ENCODE measurements at regions not wholly inside any gene's neighbourhood (a gene's known extent, or its start where the extent isn't known, plus 50 kb on each side); places are given as distances from the start of the nearest gene placed in this dataset.
"Not testable (repeated sequence)": the region's sequence is repeated elsewhere in the genome, so short reads cannot be mapped to it uniquely, and the experiment has no call there.

- Histone ChIP-seq H3K27me3 (no peaks in the 10 kb centered on the region), H3K9me3 (no peaks in the 10 kb centered on the region), H3K4me3 (no peak overlapping the region), H3K36me3 (no peaks in the 10 kb centered on the region)
- no peak for DNase-seq
These were observed 70.7 kb upstream of the IGLL5 start for GRCh38 chr22:22816766-22817410.

GRCh38 chr22:22817468-22818201 lies 70.0 kb upstream of the IGLL5 start:
- Histone ChIP-seq H3K4me3 (no peak overlapping the region), H3K9me3 (no peaks in the 10 kb centered on the region), H3K36me3 (no peaks in the 10 kb centered on the region), H3K27me3 (no peaks in the 10 kb centered on the region)
- no peak for DNase-seq

DNA sequence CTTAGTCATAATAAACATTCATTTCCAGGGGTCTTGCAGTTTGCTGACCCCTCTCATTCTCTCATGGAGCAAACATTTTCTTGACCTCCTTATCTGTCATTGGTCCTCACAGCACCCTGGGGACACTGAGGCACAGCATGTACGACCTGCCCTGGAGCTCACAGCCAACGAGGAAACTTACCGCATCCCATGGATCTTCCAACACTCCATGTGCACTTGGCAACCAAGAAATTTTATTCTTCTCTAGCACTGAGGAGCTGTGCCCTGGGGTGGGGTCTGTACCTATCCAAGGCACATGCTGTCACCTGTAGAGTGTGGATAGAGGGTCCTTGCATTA lies 69.4 kb upstream of the IGLL5 start:
- no peak for DNase-seq
- no peaks in the 10 kb centered on the region for H3K36me3 ChIP-seq
- no peaks in the 10 kb centered on the region for H3K27me3 ChIP-seq
- H3K4me3 ChIP-seq: no peak overlapping the region
- H3K9me3 ChIP-seq: no peaks in the 10 kb centered on the region

GRCh38 chr22:22818861-22819855 lies 68.5 kb upstream of the IGLL5 start:
- Histone ChIP-seq H3K36me3 (no peaks in the 10 kb centered on the region), H3K9me3 (no peaks in the 10 kb centered on the region), H3K27me3 (no peaks in the 10 kb centered on the region), H3K4me3 (no peak overlapping the region)
- DNase-seq: no peak

- no peaks in the 10 kb centered on the region for H3K9me3 ChIP-seq
- H3K36me3 ChIP-seq: no peaks in the 10 kb centered on the region
- no peak overlapping the region for H3K4me3 ChIP-seq
- no peak for DNase-seq
- no peaks in the 10 kb centered on the region for H3K27me3 ChIP-seq
These were observed 67.5 kb upstream of the IGLL5 start for GRCh38 chr22:22820076-22820475.

GRCh38 chr22:22820626-22821025 lies 67.0 kb upstream of the IGLL5 start:
- no peaks in the 10 kb centered on the region for H3K36me3 ChIP-seq

GRCh38 chr22:22821340-22821739 lies 66.3 kb upstream of the IGLL5 start:
- Histone ChIP-seq H3K9me3 (no peaks in the 10 kb centered on the region), H3K27me3 (no peaks in the 10 kb centered on the region), H3K4me3 (no peak overlapping the region), H3K36me3 (no peaks in the 10 kb centered on the region)
- DNase-seq: no peak

More at GRCh38 chr22:22820626-22821025, 67.0 kb upstream of the IGLL5 start:
- Histone ChIP-seq H3K27me3 (no peaks in the 10 kb centered on the region), H3K9me3 (no peaks in the 10 kb centered on the region), H3K4me3 (no peak overlapping the region)
- no peak for DNase-seq

GRCh38 chr22:22822106-22822505 lies 65.5 kb upstream of the IGLL5 start:
- no peak overlapping the region for H3K4me3 ChIP-seq
- H3K36me3 ChIP-seq: no peaks in the 10 kb centered on the region
- no peak for DNase-seq
- H3K9me3 ChIP-seq: no peaks in the 10 kb centered on the region
- no peaks in the 10 kb centered on the region for H3K27me3 ChIP-seq

DNA sequence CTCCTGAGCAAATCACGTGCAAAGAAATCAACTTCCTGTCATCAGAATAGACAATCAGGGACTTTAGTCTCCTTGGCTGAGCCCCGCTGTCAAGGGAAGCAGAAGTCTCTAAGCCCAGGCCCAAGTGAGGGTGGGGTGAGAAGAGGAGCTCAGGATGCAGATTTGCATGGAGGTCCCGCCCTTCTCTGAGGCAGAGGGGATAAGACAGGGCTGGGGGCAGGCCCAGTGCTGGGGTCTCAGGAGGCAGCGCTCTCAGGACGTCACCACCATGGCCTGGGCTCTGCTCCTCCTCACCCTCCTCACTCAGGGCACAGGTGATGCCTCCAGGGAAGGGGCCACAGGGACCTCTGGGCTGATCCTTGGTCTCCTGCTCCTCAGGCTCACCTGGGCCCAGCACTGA lies 65.1 kb upstream of the IGLL5 start:
- H3K36me3 ChIP-seq, H3K27me3 ChIP-seq, H3K9me3 ChIP-seq, DNase-seq, H3K4me3 ChIP-seq: not testable (repeated sequence)

DNA sequence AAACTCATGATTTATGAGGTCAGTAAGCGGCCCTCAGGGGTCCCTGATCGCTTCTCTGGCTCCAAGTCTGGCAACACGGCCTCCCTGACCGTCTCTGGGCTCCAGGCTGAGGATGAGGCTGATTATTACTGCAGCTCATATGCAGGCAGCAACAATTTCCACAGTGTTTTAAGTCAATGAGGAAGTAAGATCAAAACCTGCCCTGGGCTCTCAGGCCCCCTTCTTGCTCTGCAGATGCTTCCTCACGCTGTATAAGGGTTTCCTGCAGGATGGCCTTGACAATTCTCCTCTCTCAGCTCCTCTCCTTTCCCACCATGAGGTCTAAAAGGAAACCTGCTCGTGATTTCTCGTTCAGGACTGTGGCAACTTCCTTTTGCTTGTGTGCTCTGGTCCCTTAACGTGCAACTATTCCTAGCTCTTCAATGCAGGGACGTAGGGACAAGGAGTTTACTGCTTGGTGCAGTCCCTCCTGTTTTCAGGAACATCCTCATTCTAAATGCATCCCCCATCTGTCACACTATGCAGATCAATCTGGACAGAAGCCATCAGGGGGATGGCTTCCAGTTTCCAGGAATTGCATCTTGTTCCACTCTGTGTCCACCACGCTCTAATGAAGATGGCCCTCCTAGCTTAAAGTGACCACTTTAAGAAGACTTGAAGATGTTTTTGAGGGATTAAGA lies 64.3 kb upstream of the IGLL5 start:
- Histone ChIP-seq H3K4me3 (no peak overlapping the region), H3K9me3 (no peaks in the 10 kb centered on the region), H3K27me3 (no peaks in the 10 kb centered on the region), H3K36me3 (no peaks in the 10 kb centered on the region)
- no peak for DNase-seq

GRCh38 chr22:22824340-22825212 lies 63.0 kb upstream of the IGLL5 start:
- Histone ChIP-seq H3K36me3 (no peaks in the 10 kb centered on the region), H3K27me3 (no peaks in the 10 kb centered on the region), H3K9me3 (no peaks in the 10 kb centered on the region), H3K4me3 (no peak overlapping the region)
- no peak for DNase-seq

DNA sequence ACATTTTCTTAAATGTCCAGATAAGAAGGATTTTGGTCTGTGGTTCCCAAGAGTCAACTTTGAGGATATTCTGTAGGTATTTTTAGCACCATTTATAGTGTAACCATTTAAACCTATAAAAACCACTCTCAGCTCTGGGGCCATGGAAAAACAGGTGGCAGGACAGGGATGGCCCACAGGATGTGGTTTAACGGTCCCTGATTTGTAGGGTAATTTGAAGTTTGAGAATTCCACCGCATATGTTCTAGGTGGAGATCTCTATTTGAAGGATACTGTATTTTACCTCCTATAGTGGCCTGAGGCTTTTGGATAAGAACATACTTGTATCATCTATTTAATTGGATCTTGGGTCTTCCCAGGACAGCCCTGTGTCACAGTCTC lies 62.4 kb upstream of the IGLL5 start:
- Histone ChIP-seq H3K4me3 (no peak overlapping the region), H3K9me3 (no peaks in the 10 kb centered on the region), H3K27me3 (no peaks in the 10 kb centered on the region), H3K36me3 (no peaks in the 10 kb centered on the region)
- DNase-seq: no peak

- 0 out of 2 replicates have a peak, but pooled peaks cover 4% of the 10 kb centered on the region for H3K9me3 ChIP-seq
- DNase-seq: no peak
- no peaks in the 10 kb centered on the region for H3K27me3 ChIP-seq
- H3K36me3 ChIP-seq: no peaks in the 10 kb centered on the region
- no peak overlapping the region for H3K4me3 ChIP-seq
These were observed 60.3 kb upstream of the IGLL5 start for GRCh38 chr22:22827187-22827939.

GRCh38 chr22:22830193-22830592 lies 57.4 kb upstream of the IGLL5 start:
- H3K27me3 ChIP-seq: no peaks in the 10 kb centered on the region
- H3K36me3 ChIP-seq: no peaks in the 10 kb centered on the region
- 0 out of 2 replicates have a peak, but pooled peaks cover 4% of the 10 kb centered on the region for H3K9me3 ChIP-seq
- DNase-seq: no peak
- no peak overlapping the region for H3K4me3 ChIP-seq

GRCh38 chr22:22830957-22831688 lies 56.5 kb upstream of the IGLL5 start:
- H3K4me3 ChIP-seq: no peak overlapping the region
- no peaks in the 10 kb centered on the region for H3K27me3 ChIP-seq
- DNase-seq: no peak
- H3K36me3 ChIP-seq: no peaks in the 10 kb centered on the region
- H3K9me3 ChIP-seq: 0 out of 2 replicates have a peak, but pooled peaks cover 4% of the 10 kb centered on the region

Data from MG63 (cell line).